Glutamatergic neuron (in vitro differentiated cells): ENCODE measurements at regions not wholly inside any gene's neighbourhood (a gene's known extent, or its start where the extent isn't known, plus 50 kb on each side); places are given as distances from the start of the nearest gene placed in this dataset.
"Not testable (repeated sequence)": the region's sequence is repeated elsewhere in the genome, so short reads cannot be mapped to it uniquely, and the experiment has no call there.

ENCODE experiments used
- DNase-seq: peaks from one replicate; pipeline ENCODE4 v3.0.0; 2022
- H3K27ac Mint-ChIP-seq: one replicate; pipeline ENCODE4 v1.8.0; 2020; ENCODE audit warnings: mild to moderate bottlenecking, mixed read lengths, inconsistent platforms; ENCODE audit not compliant: unreplicated experiment
- H3K27me3 Mint-ChIP-seq: one replicate; pipeline ENCODE4 v1.8.0; 2020; ENCODE audit warnings: mild to moderate bottlenecking, moderate library complexity, mixed read lengths, inconsistent platforms; ENCODE audit not compliant: unreplicated experiment
- H3K36me3 Mint-ChIP-seq: one replicate; pipeline ENCODE4 v1.8.0; 2020; ENCODE audit warnings: mild to moderate bottlenecking, mixed read lengths, inconsistent platforms; ENCODE audit not compliant: unreplicated experiment
- H3K4me1 Mint-ChIP-seq: one replicate; pipeline ENCODE4 v1.8.0; 2020; ENCODE audit warnings: mild to moderate bottlenecking, low read depth, mixed read lengths, inconsistent platforms; ENCODE audit not compliant: unreplicated experiment
- H3K4me3 Mint-ChIP-seq: one replicate; pipeline ENCODE4 v1.8.0; 2020; ENCODE audit warnings: mild to moderate bottlenecking, mixed read lengths, inconsistent platforms; ENCODE audit not compliant: unreplicated experiment
- H3K9me3 Mint-ChIP-seq: one replicate; pipeline ENCODE4 v1.8.0; 2020; ENCODE audit warnings: mild to moderate bottlenecking, moderate library complexity, mixed read lengths, inconsistent platforms; ENCODE audit not compliant: unreplicated experiment
- CTCF ChIP-seq: fragments of 200-600 bp; sonication (generic); IDR thresholded peaks from one replicate; pipeline ENCODE4 v1.5.0; 2021; ENCODE audit not compliant: partially characterized antibody, unreplicated experiment

- Mint-ChIP-seq H3K9me3 (peaks cover 21% of the 10 kb centered on the region), H3K27me3 (peaks cover 15% of the 10 kb centered on the region), H3K36me3 (peaks cover 18% of the 10 kb centered on the region)
- not testable (repeated sequence) for H3K4me1 Mint-ChIP-seq, H3K27ac Mint-ChIP-seq, H3K4me3 Mint-ChIP-seq, DNase-seq
Observed at GRCh38 chr14:105704492-105704891, 178.1 kb downstream of the TMEM121 start.

- Mint-ChIP-seq H3K27ac (peak overlapping the region; percentile 46), H3K9me3 (peaks cover 25% of the 10 kb centered on the region), H3K36me3 (peaks cover 15% of the 10 kb centered on the region)
Observed at GRCh38 chr14:105705512-105705861, 179.1 kb downstream of the TMEM121 start.

DNA sequence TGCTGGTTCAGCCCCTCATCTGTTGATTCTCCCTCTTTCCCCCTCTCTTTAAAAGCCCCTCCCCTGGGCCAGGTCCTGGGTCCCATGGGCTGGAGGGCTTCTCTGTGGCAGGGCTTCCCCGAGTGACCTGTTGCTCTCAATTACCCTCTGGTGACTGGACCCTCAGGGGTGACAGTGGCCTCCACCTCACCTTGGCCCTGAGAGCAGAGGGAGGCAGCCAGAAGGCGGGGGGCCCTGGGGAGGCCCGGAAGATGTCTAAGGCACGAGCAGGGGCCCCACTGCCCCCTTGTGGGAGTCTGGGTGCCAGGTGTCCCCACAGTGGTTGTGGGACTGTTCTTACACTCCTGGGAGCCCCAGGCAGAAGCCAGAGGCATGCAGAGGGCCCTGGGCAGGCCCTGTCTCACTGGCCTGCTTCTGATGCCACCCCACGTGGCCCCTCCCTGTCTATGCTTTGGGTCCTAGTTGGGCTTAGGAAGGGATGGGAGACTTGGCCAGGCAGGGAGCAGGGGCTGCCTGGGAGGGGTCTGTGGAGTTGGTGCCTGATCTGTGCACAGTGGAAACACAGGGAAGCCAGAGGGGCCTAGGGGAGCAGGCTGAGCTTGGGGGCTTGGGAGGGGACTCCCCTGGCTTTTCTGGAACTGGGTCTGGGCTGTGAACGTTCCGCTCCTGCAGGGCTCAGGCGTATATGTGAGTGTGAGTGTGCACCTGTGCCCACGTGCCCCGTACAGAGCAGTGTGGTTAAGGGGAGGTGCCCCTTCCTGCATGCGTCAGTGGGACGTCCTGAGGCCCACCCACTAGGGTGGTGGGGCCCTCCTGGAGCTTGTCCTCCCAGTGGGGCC is 179.7 kb downstream of the TMEM121 start:
- DNase-seq, H3K4me1 Mint-ChIP-seq, H3K4me3 Mint-ChIP-seq: not testable (repeated sequence)
- Mint-ChIP-seq H3K27me3 (peaks cover 11% of the 10 kb centered on the region), H3K27ac (peak overlapping the region; percentile 46), H3K9me3 (peaks cover 23% of the 10 kb centered on the region), H3K36me3 (peaks cover 12% of the 10 kb centered on the region)

More at GRCh38 chr14:105705512-105705861, 179.1 kb downstream of the TMEM121 start:
- H3K4me1 Mint-ChIP-seq, DNase-seq, H3K4me3 Mint-ChIP-seq: not testable (repeated sequence)
- peaks cover 12% of the 10 kb centered on the region for H3K27me3 Mint-ChIP-seq

DNA sequence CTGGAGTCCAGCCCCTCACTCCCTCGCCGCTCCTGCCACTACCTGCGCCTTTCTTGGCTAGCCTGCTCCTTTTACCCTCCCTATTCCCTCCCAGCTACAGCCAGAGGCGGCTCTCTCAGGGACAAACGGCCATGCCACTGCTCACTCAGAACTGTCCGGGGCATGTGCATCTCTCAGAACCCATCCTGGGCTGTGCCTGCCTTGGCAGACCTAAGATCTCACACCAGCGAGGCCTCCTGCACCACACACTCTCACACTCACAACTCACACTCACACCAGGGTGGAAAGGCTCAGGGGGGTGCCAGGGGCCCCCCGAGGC is 180.3 kb downstream of the TMEM121 start:
- not testable (repeated sequence) for H3K27me3 Mint-ChIP-seq, H3K36me3 Mint-ChIP-seq

GRCh38 chr14:105707099-105707498 is 180.7 kb downstream of the TMEM121 start:
- H3K4me3 Mint-ChIP-seq, DNase-seq, H3K27ac Mint-ChIP-seq, H3K4me1 Mint-ChIP-seq, H3K36me3 Mint-ChIP-seq, H3K27me3 Mint-ChIP-seq: not testable (repeated sequence)
- peaks cover 14% of the 10 kb centered on the region for H3K9me3 Mint-ChIP-seq

More for the DNA sequence above, 180.3 kb downstream of the TMEM121 start:
- not testable (repeated sequence) for H3K27ac Mint-ChIP-seq, H3K4me1 Mint-ChIP-seq, DNase-seq, H3K4me3 Mint-ChIP-seq
- H3K9me3 Mint-ChIP-seq = peaks cover 19% of the 10 kb centered on the region

GRCh38 chr14:105707723-105708151 is 181.4 kb downstream of the TMEM121 start:
- H3K36me3 Mint-ChIP-seq, H3K27ac Mint-ChIP-seq, H3K27me3 Mint-ChIP-seq, DNase-seq, H3K4me3 Mint-ChIP-seq, H3K4me1 Mint-ChIP-seq: not testable (repeated sequence)
- peaks cover 14% of the 10 kb centered on the region for H3K9me3 Mint-ChIP-seq

DNA sequence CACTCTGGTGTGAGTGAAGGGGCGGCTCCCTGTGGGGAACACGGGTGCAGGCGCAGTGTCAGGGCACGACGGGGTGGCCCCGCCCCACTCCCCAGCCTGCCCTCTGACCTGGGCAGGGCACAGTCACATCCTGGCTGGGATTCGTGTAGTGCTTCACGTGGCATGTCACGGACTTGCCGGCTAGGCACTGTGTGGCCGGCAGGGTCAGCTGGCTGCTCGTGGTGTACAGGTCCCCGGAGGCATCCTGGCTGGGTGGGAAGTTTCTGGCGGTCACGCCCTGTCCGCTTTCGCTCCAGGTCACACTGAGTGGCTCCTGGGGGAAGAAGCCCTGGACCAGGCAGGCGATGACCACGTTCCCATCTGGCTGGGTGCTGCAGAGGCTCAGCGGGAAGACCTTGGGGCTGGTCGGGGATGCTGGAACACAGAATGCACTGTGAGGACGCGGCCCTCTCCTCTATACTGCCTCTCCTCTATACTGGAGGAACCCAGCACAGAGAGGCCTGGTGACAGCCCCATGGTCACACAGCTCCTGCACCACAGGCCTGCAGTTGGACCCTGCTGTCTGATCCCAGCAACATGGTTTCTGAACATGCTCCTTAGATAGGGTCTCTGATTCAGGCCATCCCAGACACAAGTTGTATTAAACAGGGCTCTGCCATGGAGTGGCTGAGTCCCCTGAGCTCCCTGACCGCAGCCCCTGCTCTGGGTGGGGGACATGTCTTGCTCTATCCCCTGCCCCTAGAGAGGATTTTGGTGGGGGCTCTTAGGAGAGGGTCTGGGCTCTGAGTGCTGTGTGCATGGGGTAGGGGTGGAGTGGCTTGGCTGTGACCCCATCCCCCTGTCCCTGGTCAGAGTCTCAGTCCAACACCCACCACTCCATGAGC is 182.1 kb downstream of the TMEM121 start:
- not testable (repeated sequence) for H3K4me1 Mint-ChIP-seq, H3K36me3 Mint-ChIP-seq, H3K4me3 Mint-ChIP-seq, H3K27ac Mint-ChIP-seq, DNase-seq, H3K27me3 Mint-ChIP-seq
- peaks cover 14% of the 10 kb centered on the region for H3K9me3 Mint-ChIP-seq

- no peak for DNase-seq
- peaks cover 5% of the 10 kb centered on the region for H3K27me3 Mint-ChIP-seq
- H3K9me3 Mint-ChIP-seq = peaks cover 14% of the 10 kb centered on the region
- peaks cover 7% of the 10 kb centered on the region for H3K36me3 Mint-ChIP-seq
- no peak overlapping the region for H3K4me3 Mint-ChIP-seq
- H3K4me1 Mint-ChIP-seq = no peaks in the 10 kb centered on the region
- no peak for TF ChIP-seq CTCF
- H3K27ac Mint-ChIP-seq = no peak overlapping the region
Observed at GRCh38 chr14:105709281-105710118, 183.1 kb downstream of the TMEM121 start.
